Endothelial cell of umbilical vein (primary cell): ENCODE measurements at regions not wholly inside any gene's neighbourhood (a gene's known extent, or its start where the extent isn't known, plus 50 kb on each side); places are given as distances from the start of the nearest gene placed in this dataset.

Source experiments
- EZH2 ChIP-seq: IDR thresholded peaks from 2 replicates; pipeline ENCODE4 v1.6.1; 2012; ENCODE audit warnings: borderline replicate concordance, low read depth, mild to moderate bottlenecking, moderate library complexity, low read length, inconsistent platforms; ENCODE audit not compliant: severe bottlenecking
- FOS ChIP-seq: IDR thresholded peaks from 2 replicates; pipeline ENCODE4 v1.6.1; 2011; ENCODE audit warnings: mild to moderate bottlenecking, low read length, moderate library complexity, borderline replicate concordance; ENCODE audit not compliant: insufficient read depth
- GATA2 ChIP-seq: IDR thresholded peaks from 2 replicates; pipeline ENCODE4 v1.7.0; 2011; ENCODE audit warnings: low read depth, mild to moderate bottlenecking, moderate library complexity, mixed read lengths, low read length; ENCODE audit not compliant: insufficient read length, insufficient read depth
- JUN ChIP-seq: IDR thresholded peaks from 2 replicates; pipeline ENCODE4 v1.6.1; 2011; ENCODE audit warnings: borderline replicate concordance, low read depth; ENCODE audit not compliant: insufficient read length, insufficient read depth
- POLR2A ChIP-seq: IDR thresholded peaks from 2 replicates; pipeline ENCODE4 v1.6.1; 2012; ENCODE audit warnings: low read depth, mild to moderate bottlenecking, control low read depth, low read length
- POLR2AphosphoS5 ChIP-seq: IDR thresholded peaks from 2 replicates; pipeline ENCODE4 v1.6.1; 2012; ENCODE audit warnings: low read depth, mild to moderate bottlenecking, control low read depth, low read length, moderate library complexity; ENCODE audit not compliant: insufficient read depth
- TF ChIP-seq, protein P1 (sequence below), 2 donors: IDR thresholded peaks; 1 replicate in 1 of 2; 2 replicates in 1 of 2; pipeline ENCODE4 v1.5.1; 2011; ENCODE audit warnings: low read length in 2 of 2, mild to moderate bottlenecking in 2 of 2, moderate library complexity in 2 of 2, control low read depth in 1 of 2, inconsistent platforms in 1 of 2, low read depth in 1 of 2; ENCODE audit not compliant: insufficient read depth in 1 of 2; ENCODE audit errors: extremely low read depth in 1 of 2
- TF ChIP-seq, protein P2 (sequence below): IDR thresholded peaks from 2 replicates; pipeline ENCODE4 v1.6.1; 2011; ENCODE audit not compliant: insufficient read depth, insufficient read length

DNA sequence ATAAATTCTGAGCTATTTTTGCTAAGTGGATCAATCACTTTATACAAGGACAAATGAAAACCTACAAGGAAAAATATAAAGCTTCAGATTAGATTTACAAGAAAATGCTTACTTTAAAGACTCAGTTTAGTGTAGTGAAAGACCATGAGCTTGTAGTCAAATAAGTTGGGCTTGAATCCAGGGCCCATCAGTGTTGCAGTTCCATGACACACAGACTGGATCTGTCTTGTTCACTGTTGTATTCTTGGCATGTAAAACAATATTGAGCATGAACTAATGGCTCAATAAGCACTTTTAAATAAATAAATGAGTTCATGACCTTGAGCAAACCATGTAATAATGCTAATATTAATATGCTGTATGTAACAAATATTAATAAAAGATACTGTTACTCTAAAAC, 164.6 kb upstream of the KCND2 start:
- TF ChIP-seq JUN = no peak
- TF ChIP-seq POLR2AphosphoS5 = no peak
- no peak for TF ChIP-seq EZH2
- TF ChIP-seq, protein P1, sequence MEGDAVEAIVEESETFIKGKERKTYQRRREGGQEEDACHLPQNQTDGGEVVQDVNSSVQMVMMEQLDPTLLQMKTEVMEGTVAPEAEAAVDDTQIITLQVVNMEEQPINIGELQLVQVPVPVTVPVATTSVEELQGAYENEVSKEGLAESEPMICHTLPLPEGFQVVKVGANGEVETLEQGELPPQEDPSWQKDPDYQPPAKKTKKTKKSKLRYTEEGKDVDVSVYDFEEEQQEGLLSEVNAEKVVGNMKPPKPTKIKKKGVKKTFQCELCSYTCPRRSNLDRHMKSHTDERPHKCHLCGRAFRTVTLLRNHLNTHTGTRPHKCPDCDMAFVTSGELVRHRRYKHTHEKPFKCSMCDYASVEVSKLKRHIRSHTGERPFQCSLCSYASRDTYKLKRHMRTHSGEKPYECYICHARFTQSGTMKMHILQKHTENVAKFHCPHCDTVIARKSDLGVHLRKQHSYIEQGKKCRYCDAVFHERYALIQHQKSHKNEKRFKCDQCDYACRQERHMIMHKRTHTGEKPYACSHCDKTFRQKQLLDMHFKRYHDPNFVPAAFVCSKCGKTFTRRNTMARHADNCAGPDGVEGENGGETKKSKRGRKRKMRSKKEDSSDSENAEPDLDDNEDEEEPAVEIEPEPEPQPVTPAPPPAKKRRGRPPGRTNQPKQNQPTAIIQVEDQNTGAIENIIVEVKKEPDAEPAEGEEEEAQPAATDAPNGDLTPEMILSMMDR (IDR thresholded peaks at IDR 0.05; ENCODE audit: extremely low read depth in 1 of 2, insufficient read depth in 1 of 2, low read depth in 1 of 2, low read length in 2 of 2) = no peak
- TF ChIP-seq FOS = no peak
- TF ChIP-seq POLR2A = no peak
- TF ChIP-seq, protein P2, sequence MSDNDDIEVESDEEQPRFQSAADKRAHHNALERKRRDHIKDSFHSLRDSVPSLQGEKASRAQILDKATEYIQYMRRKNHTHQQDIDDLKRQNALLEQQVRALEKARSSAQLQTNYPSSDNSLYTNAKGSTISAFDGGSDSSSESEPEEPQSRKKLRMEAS = no peak
- TF ChIP-seq GATA2 = no peak
